ENCODE measurements at regions not wholly inside any gene's neighbourhood (a gene's known extent, or its start where the extent isn't known, plus 50 kb on each side); places are given as distances from the start of the nearest gene placed in this dataset.

DNA sequence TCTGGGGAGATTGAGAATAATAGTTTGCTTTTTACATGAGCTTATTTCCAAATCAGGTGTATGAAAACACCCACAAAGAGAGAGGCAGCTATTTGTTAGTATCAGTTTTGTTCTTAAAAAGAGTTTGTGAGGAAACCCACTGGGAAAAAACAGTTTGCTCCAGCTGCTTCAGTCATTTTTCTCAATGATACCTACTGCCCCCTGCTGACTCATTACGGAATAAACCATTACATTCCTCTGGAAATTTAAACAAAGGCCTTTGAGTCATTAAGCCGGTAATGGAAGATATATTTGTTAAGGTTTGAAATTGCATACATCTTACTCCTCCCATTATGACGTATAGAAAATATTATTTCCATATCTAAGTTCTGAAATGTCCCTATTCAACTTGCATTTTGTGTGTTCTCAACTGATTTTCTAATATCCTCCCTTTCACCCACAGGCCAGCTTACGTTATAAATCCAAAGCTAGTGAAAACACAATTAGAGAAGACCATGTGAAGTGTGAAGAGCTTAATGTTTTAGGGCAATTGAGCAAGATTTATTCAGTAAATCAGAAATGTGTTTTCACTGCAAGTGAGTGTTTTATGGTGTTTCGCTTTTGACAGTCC is 761.6 kb downstream of the DSC3 start:
- no peak overlapping the region for H3K27ac Mint-ChIP-seq
- no peak for DNase-seq (ENCODE audit: low spot score)
- H3K9me3 Mint-ChIP-seq: no peaks in the 10 kb centered on the region
- H3K4me3 Mint-ChIP-seq: no peak overlapping the region
- H3K36me3 Mint-ChIP-seq (ENCODE audit: low read depth): no peaks in the 10 kb centered on the region
- H3K27me3 Mint-ChIP-seq (ENCODE audit: insufficient read depth): no peaks in the 10 kb centered on the region
- H3K4me1 Mint-ChIP-seq (ENCODE audit: low read depth): no peaks in the 10 kb centered on the region
- intact Hi-C loops (cut with micrococcal nuclease): no loop called here

DNA sequence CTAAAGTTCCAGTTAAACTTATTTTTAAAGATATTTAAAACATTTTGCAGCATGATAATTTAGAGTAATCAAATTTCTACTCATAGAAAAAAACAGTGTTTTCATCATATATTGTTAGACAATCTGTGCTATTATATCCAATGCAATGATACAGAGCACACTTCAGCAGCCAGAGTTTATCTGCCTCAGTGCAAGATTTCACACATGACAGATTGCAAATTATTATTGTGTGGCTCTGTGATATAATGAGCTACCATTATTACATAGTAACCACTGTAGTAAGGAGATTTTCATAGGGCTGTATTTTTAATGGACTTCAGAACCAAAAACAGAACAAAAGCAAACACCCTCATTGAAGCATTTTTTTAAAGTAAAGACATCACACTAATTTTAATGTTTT is 762.4 kb downstream of the DSC3 start:
- Mint-ChIP-seq H3K4me1 (ENCODE audit: low read depth) (no peaks in the 10 kb centered on the region), H3K36me3 (ENCODE audit: low read depth) (no peaks in the 10 kb centered on the region), H3K4me3 (no peak overlapping the region), H3K27ac (no peak overlapping the region), H3K27me3 (ENCODE audit: insufficient read depth) (no peaks in the 10 kb centered on the region), H3K9me3 (no peaks in the 10 kb centered on the region)
- DNase-seq (ENCODE audit: low spot score): no peak
- intact Hi-C loops (cut with micrococcal nuclease): no loop called here

DNA sequence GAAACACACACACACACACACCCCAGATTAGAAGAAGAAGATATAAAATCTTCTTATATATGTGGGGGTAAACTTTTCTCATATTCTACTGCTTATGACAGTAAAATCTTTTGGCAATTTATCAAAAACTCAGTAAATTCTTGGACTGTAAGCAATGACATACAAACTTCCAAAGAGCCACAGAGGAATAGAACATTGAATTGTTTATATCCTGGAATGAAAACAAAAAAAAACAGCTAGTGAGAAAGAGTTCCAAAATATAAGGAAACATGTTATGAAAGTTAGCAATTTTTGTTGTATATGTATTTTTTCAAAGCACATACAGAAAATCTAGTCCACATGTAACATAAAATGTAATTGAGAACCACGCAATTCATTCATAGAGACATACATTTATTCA is 764.9 kb downstream of the DSC3 start:
- Mint-ChIP-seq H3K4me3 (no peak overlapping the region), H3K27me3 (ENCODE audit: insufficient read depth) (no peaks in the 10 kb centered on the region), H3K27ac (no peak overlapping the region), H3K4me1 (ENCODE audit: low read depth) (no peaks in the 10 kb centered on the region), H3K9me3 (no peaks in the 10 kb centered on the region), H3K36me3 (ENCODE audit: low read depth) (no peaks in the 10 kb centered on the region)
- no peak for DNase-seq (ENCODE audit: low spot score)
- intact Hi-C loops (cut with micrococcal nuclease): no loop called here

DNA sequence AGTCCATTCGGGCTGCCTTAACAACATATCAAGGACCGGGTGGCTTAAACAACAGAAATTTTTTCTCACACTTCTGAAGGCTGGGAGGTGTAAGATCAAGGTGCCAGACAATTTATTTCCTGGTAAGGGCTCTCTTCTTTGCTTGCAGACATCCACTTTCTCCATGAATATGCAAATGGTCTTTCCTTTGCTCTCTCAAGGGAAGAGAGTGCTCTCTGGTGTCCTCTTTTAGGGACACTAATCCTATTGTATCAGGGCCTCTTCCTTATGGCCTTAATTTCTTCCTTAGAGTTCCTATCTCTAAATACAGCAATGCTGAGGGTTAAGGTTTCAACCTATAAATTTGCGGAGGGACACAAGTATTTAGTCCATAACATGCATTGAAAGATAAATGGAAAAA is 770.8 kb downstream of the DSC3 start:
- Mint-ChIP-seq H3K4me3 (no peak overlapping the region), H3K4me1 (ENCODE audit: low read depth) (no peaks in the 10 kb centered on the region), H3K27me3 (ENCODE audit: insufficient read depth) (no peaks in the 10 kb centered on the region), H3K27ac (no peak overlapping the region), H3K36me3 (ENCODE audit: low read depth) (no peaks in the 10 kb centered on the region), H3K9me3 (peaks cover 8% of the 10 kb centered on the region)
- intact Hi-C loops (cut with micrococcal nuclease): no loop called here
- no peak for DNase-seq (ENCODE audit: low spot score)

DNA sequence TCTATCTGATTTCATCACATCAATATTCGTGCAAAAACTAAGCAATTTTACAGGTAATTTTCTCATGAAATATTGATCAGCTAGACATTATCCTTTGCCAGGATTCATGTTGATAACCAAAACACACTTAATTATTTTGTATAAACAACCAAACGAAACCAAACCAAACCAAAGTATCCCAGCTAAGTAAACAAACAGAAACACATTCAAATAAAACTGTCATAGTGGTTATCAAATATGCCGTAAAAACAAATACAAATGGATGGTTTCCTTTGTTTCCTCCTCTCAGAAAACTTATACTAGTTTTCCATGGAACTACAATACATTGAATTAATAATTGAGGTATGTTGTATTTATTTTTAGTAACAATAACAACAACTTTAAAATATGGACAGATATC is 777.4 kb downstream of the DSC3 start:
- H3K4me1 Mint-ChIP-seq (ENCODE audit: low read depth): no peaks in the 10 kb centered on the region
- no peak overlapping the region for H3K27ac Mint-ChIP-seq
- no peak overlapping the region for H3K4me3 Mint-ChIP-seq
- intact Hi-C loops (cut with micrococcal nuclease): no loop called here
- no peaks in the 10 kb centered on the region for H3K27me3 Mint-ChIP-seq (ENCODE audit: insufficient read depth)
- DNase-seq (ENCODE audit: low spot score): no peak
- H3K9me3 Mint-ChIP-seq: peaks cover 8% of the 10 kb centered on the region
- H3K36me3 Mint-ChIP-seq (ENCODE audit: low read depth): no peaks in the 10 kb centered on the region

DNA sequence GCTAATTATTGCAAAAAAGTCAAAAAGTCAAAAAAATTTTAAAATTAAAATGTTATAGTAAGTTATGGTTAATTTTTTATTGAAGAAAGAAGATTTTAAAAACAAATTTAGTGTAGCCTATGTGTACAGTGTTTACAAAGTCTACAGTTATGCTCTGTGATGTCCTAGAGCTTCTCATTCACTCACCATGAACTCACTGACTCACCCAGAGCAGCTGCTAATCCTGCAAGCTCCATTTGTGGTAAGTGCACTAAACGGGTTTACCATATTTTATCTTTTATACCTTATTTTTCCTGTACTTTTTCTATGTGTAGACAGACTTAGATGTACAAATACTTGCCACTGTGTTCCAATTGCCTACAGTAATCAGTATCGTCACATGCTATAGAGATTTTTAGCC is 788.2 kb downstream of the DSC3 start:
- Mint-ChIP-seq H3K4me3 (no peak overlapping the region), H3K27ac (no peak overlapping the region), H3K9me3 (peaks cover 9% of the 10 kb centered on the region), H3K27me3 (ENCODE audit: insufficient read depth) (no peaks in the 10 kb centered on the region), H3K4me1 (ENCODE audit: low read depth) (no peaks in the 10 kb centered on the region), H3K36me3 (ENCODE audit: low read depth) (no peaks in the 10 kb centered on the region)
- no peak for DNase-seq (ENCODE audit: low spot score)
- intact Hi-C loops (cut with micrococcal nuclease): no loop called here

DNA sequence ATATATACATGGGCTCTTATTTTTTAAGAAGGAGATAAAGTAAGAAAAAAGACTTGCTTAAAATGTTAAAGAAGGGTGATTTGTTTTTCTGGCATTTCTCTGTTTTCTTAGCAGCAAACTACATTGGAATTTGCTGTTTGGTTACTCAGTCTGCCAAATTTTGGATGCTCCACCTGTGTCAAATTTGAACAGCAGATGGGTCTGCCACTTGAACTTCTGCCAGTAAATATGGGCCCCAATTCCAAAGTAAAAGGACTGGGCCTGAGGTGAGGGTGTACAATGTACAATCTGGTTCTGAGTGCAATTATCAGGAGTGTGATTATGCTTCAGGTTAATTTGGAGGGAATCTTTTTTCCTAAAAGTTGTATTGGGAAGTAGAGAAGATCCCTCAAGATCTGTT is 794.5 kb downstream of the DSC3 start:
- no peak for DNase-seq (ENCODE audit: low spot score)
- intact Hi-C loops (cut with micrococcal nuclease): no loop called here
- H3K4me3 Mint-ChIP-seq: no peak overlapping the region
- no peaks in the 10 kb centered on the region for H3K36me3 Mint-ChIP-seq (ENCODE audit: low read depth)
- H3K9me3 Mint-ChIP-seq: peaks cover 9% of the 10 kb centered on the region
- H3K27me3 Mint-ChIP-seq (ENCODE audit: insufficient read depth): no peaks in the 10 kb centered on the region
- H3K4me1 Mint-ChIP-seq (ENCODE audit: low read depth): no peaks in the 10 kb centered on the region
- no peak overlapping the region for H3K27ac Mint-ChIP-seq

DNA sequence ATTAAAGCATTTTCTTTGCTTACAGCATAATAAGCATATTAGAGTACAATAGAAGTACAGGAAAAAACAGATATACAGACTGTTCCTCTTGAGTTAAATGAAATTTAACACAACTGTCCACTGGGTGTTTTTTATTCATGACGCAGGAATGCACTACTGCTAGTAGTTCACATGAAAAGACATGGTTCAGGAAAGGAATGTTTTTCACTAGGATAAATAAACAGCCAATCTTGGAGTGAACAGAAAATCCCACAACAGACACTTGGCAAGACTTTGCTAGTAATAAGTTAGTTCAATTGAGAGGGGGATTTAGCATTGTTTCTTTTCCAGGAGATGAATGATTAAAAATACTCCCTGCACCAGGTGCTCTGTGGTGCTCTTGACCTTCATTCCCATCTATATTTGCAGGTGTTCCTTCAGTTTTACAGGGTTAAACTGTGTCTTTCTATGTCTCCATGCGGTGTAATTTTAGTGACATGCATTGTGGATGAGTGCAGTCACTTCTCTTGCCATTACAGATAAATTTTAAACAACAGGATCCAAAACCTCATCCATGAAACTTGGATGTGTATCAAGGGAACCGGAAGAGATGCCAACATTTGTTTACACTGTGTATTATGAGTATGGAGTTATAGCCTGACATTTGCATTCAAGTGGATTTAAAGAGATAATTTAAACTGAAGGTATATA is 796.6 kb downstream of the DSC3 start:
- Mint-ChIP-seq H3K4me1 (ENCODE audit: low read depth) (no peaks in the 10 kb centered on the region), H3K27me3 (ENCODE audit: insufficient read depth) (no peaks in the 10 kb centered on the region), H3K4me3 (no peak overlapping the region), H3K27ac (no peak overlapping the region), H3K9me3 (peaks cover 14% of the 10 kb centered on the region), H3K36me3 (ENCODE audit: low read depth) (no peaks in the 10 kb centered on the region)
- no peak for DNase-seq (ENCODE audit: low spot score)
- intact Hi-C loops (cut with micrococcal nuclease): no loop called here

DNA sequence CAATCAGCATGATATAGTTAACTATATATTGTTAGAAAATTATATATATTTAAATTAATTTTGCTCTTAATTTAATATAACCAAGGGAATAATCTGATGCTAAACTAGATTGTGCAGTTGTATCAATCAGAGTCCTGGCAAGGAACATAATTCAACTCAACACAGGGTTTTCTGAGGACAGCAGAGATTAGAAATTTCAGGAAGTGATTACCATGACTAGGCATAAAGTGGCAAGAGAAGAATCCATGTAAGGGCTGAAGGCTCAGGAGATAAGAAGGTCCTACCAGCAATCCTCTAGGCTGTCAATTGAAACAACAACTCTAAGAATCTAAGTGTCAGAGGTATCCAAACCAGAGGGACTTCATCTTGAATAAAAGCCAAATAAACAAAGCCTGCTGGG is 807.8 kb downstream of the DSC3 start:
- no peaks in the 10 kb centered on the region for H3K36me3 Mint-ChIP-seq (ENCODE audit: low read depth)
- H3K27ac Mint-ChIP-seq: no peak overlapping the region
- H3K9me3 Mint-ChIP-seq: peaks cover 17% of the 10 kb centered on the region
- intact Hi-C loops (cut with micrococcal nuclease): no loop called here
- no peak for DNase-seq (ENCODE audit: low spot score)
- no peak overlapping the region for H3K4me3 Mint-ChIP-seq
- H3K4me1 Mint-ChIP-seq (ENCODE audit: low read depth): no peaks in the 10 kb centered on the region
- H3K27me3 Mint-ChIP-seq (ENCODE audit: insufficient read depth): no peaks in the 10 kb centered on the region

DNA sequence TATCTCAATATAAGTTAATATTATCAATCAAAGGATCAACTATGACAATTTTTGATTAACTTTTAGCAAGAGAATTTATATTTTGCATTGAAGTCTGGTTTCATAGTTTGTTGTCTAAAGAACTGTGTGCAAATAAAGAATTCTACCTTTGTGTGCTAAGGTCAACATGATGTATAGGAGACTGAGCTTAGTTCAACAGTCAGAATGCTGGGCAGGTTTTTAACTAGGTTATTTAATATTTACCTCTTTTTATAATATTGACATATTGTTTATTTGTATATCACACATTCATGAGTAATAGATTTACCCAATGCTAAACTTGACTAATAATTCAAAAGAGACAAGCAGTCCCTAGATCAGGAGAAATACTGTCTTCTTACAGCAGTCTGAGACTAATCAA is 831.4 kb downstream of the DSC3 start:
- H3K36me3 Mint-ChIP-seq (ENCODE audit: low read depth): no peaks in the 10 kb centered on the region
- no peak overlapping the region for H3K4me3 Mint-ChIP-seq
- no peaks in the 10 kb centered on the region for H3K27me3 Mint-ChIP-seq (ENCODE audit: insufficient read depth)
- peaks cover 25% of the 10 kb centered on the region for H3K9me3 Mint-ChIP-seq
- intact Hi-C loops (cut with micrococcal nuclease): no loop called here
- H3K27ac Mint-ChIP-seq: no peak overlapping the region
- DNase-seq (ENCODE audit: low spot score): no peak
- no peaks in the 10 kb centered on the region for H3K4me1 Mint-ChIP-seq (ENCODE audit: low read depth)

DNA sequence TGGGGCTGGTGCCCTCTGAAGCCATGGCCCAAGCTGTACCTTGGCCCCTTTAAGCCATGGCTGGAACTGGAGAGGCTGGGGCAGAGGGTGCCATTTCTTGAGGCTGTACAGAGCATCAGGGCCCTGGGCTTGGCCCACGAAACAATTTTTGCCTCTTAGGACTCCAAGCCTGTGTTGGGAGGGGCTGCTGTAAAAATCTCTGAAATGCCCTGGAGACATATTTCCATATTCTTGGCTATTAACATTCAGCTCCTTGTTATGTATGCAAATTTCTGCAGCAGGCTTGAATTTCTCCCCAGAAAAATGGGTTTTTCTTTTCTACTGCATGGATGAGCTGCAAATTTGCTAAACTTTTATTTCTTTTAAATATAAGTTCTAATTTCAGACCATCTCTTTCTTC is 834.0 kb downstream of the DSC3 start:
- no peak overlapping the region for H3K4me3 Mint-ChIP-seq
- intact Hi-C loops (cut with micrococcal nuclease): no loop called here
- H3K36me3 Mint-ChIP-seq (ENCODE audit: low read depth): no peaks in the 10 kb centered on the region
- no peaks in the 10 kb centered on the region for H3K4me1 Mint-ChIP-seq (ENCODE audit: low read depth)
- H3K9me3 Mint-ChIP-seq: peaks cover 23% of the 10 kb centered on the region
- no peaks in the 10 kb centered on the region for H3K27me3 Mint-ChIP-seq (ENCODE audit: insufficient read depth)
- no peak overlapping the region for H3K27ac Mint-ChIP-seq
- no peak for DNase-seq (ENCODE audit: low spot score)

DNA sequence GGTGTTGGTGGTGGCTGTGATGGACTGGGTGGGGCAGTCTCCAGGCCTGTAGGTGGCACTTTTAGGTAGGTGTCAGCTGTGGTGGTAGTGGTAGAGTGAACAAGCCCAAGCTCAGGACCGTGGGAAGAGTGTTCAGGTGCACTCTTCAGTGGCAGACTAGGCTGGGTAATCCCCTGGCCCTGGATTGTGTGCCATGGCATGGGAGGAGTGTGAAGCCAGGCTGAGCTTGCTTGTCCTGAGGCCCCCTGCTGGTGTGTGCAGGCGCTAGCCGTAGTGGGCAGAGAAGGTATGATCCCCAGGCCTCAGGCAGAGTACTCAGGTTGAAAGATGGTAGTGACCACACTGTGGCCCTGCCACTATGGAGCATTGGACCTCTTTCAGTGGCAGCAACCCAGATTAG is 850.3 kb downstream of the DSC3 start:
- Mint-ChIP-seq H3K9me3 (peaks cover 28% of the 10 kb centered on the region), H3K4me1 (ENCODE audit: low read depth) (no peaks in the 10 kb centered on the region), H3K27ac (no peak overlapping the region), H3K36me3 (ENCODE audit: low read depth) (no peaks in the 10 kb centered on the region), H3K4me3 (no peak overlapping the region), H3K27me3 (ENCODE audit: insufficient read depth) (no peaks in the 10 kb centered on the region)
- DNase-seq (ENCODE audit: low spot score): no peak
- intact Hi-C loops (cut with micrococcal nuclease): loop anchor here (10.0 kb wide), 1 partner anchor 77 kb away; no protein-coding TSS in a partner anchor

DNA sequence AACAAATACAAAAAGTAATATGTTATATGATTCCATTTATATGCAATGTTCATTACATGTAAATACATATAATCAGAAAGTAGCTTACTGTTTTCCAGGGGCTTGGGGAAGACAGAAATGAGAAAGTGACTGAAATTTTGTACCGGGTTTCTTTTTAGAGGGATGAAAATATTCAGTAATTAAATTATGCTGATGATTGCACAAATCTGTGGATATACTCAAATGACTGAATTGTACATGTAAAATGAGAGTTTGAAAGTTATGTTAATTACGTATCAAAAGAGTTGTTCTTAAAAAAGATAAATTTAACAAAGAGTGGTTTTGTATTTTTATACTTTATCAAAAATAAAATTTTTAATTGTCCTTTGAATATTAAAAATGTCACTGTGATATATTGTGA is 856.3 kb downstream of the DSC3 start:
- H3K4me1 Mint-ChIP-seq (ENCODE audit: low read depth): no peaks in the 10 kb centered on the region
- peaks cover 12% of the 10 kb centered on the region for H3K9me3 Mint-ChIP-seq
- no peak overlapping the region for H3K27ac Mint-ChIP-seq
- H3K36me3 Mint-ChIP-seq (ENCODE audit: low read depth): no peaks in the 10 kb centered on the region
- intact Hi-C loops (cut with micrococcal nuclease): no loop called here
- no peak overlapping the region for H3K4me3 Mint-ChIP-seq
- DNase-seq (ENCODE audit: low spot score): no peak
- H3K27me3 Mint-ChIP-seq (ENCODE audit: insufficient read depth): no peaks in the 10 kb centered on the region

DNA sequence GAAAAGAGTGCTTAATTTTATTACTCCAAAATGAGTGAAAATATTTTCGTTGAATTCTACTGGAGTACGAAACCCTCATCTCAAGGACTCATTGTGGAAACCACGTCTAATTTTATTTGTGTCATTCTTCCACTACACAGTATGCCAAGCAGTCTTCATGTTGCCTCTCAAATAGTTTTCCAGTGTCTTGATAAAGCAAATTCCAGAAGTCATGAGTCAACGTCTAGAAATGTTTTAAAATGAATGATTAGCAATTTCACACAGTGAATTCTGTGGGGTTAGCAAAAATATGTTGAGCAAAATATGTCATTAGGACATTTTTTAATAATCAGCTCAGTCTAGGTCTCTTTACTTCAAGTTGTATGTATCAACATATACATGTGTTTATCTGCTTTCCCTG is 865.5 kb downstream of the DSC3 start:
- H3K27me3 Mint-ChIP-seq (ENCODE audit: insufficient read depth): no peaks in the 10 kb centered on the region
- H3K4me3 Mint-ChIP-seq: no peak overlapping the region
- no peaks in the 10 kb centered on the region for H3K36me3 Mint-ChIP-seq (ENCODE audit: low read depth)
- peaks cover 29% of the 10 kb centered on the region for H3K9me3 Mint-ChIP-seq
- intact Hi-C loops (cut with micrococcal nuclease): no loop called here
- DNase-seq (ENCODE audit: low spot score): no peak
- H3K4me1 Mint-ChIP-seq (ENCODE audit: low read depth): no peaks in the 10 kb centered on the region
- no peak overlapping the region for H3K27ac Mint-ChIP-seq
